ENCODE measurements at regions not wholly inside any gene's neighbourhood (a gene's known extent, or its start where the extent isn't known, plus 50 kb on each side); places are given as distances from the start of the nearest gene placed in this dataset.
"Not testable (repeated sequence)": the region's sequence is repeated elsewhere in the genome, so short reads cannot be mapped to it uniquely, and the experiment has no call there.

DNA sequence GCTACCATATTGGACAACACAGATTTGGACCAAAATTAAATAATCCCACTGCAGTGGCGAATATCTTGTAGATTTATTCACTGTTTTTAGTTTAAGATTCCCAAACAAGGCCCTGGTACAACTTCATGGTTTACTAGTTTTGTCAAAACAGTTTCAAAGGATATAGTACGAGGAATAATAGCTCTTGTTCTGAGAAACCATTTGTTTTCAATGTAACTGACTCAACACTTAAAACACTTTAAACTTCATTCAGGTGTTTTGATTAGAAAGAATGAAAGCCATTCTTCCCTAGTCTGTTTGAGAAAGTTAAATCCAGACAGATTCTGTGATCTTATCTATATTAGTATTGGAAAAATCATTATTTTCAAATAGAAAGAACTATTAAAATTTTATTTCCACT lies 276.4 kb upstream of the MKLN1 start:
- ATAC-seq (no peak), DNase-seq (no peak)
- Mint-ChIP-seq H3K27me3 (no peaks in the 10 kb centered on the region), H3K27ac (no peak overlapping the region), H3K4me3 (no peak overlapping the region), H3K9me3 (peaks cover 3 to 5% of the 10 kb centered on the region in 2 donors), H3K4me1 (peaks cover 69% of the 10 kb centered on the region)

DNA sequence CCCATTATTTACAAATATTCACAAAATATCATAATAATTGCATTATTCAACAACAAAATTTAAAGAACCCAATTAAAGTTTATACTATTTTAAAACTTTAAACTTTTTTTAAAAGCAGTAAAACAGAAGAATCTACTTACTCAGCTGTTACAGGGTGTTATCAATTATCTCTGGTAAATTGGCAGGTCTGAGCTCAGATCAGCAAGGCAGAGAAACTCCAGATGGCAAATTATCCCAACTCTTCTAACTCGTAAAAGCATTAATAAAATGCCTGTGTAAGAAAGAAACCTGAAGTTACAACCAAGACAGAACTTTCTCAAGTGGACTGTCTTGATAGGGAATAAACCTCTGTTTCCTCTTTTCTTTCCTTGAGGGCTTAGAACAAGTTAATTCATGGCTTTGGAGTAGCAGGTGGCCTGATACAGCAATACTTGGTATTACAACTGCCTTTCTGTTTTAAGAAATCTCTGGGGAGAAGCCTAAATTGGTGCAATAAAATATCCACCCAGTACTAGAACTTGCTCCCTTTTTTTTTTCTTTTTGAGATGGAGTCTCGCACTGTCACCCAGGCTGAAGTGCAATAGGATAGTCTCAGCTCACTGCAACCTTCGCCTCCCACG lies 275.3 kb upstream of the MKLN1 start:
- Mint-ChIP-seq H3K27ac (no peak overlapping the region), H3K9me3 (peaks cover 0 to 5% of the 10 kb centered on the region in 2 donors), H3K4me1 (peaks cover 70% of the 10 kb centered on the region), H3K27me3 (no peaks in the 10 kb centered on the region), H3K4me3 (no peak overlapping the region)
- ATAC-seq (no peak), DNase-seq (no peak)

DNA sequence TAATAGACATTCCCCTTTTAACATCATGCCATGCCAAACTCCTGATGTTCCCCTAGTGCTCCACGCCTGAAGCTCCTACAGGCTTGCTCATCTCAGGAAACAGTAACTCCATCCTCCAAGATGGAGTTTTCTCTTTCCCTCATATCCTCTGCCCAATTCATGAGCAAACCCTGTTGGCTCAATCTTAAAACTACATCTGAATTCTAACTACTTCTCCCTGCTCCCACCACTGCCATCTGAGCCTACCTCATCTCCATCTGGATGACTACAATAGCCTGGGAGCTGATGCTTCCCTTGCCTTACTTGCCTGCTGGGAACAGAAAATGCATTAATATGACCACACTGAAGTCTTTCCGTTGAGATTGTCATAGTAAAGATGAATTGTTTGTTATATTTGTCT lies 271.7 kb upstream of the MKLN1 start:
- Mint-ChIP-seq H3K27ac (peak overlapping the region; percentile 97 to 99), H3K4me1 (peaks cover 68% of the 10 kb centered on the region), H3K9me3 (no peaks in the 10 kb centered on the region), H3K4me3 (peak overlapping the region in 1 of 2 donors; percentile 50), H3K27me3 (no peaks in the 10 kb centered on the region)
- ATAC-seq: no peak
- DNase-seq: no peak

DNA sequence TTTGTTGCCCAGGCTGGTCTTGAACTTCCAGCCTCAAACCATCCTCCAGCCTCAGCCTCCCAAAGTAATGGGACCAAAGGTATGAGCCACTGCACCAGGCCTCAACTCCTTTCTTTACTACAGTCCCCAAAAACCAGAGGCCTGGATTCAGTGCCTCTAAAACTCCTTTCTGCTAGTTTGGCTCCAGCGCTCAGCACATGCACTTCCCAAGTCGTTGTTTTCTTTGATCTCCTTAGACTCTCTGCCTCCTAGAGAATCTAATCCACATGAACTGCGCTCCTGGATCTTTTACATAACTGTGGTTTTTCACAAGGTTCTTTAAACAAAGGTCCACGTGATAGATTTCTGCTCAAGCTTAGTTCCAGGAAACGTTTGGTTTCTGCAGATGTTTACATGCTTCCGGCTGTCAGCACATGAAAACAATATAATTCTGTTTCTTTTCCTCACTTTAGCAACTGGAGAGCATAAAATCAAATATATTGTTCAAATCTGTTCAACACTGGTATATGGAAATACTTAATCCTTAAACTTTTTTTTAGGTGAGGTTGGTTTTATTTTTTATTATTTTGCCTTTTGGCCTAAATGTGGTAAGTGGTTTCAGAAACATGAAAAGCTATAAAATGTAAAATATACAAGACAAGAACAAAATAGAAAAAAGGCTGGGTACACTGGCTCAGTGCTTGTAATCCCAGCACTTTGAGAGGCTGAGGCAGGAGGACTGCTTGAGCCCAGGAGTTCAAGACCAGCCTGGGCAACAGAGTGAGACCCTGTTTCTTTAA lies 270.5 kb upstream of the MKLN1 start:
- peaks cover 72% of the 10 kb centered on the region for H3K4me1 Mint-ChIP-seq
- H3K27me3 Mint-ChIP-seq: no peaks in the 10 kb centered on the region
- H3K27ac Mint-ChIP-seq: peak overlapping the region; percentile 97 to 99
- ATAC-seq (peak; percentile 55), DNase-seq (no peak)
- H3K9me3 Mint-ChIP-seq: no peaks in the 10 kb centered on the region
- peak overlapping the region; percentile 70 to 80 for H3K4me3 Mint-ChIP-seq

- Mint-ChIP-seq H3K27me3 (no peaks in the 10 kb centered on the region), H3K4me3 (peak overlapping the region; percentile 70 to 80), H3K9me3 (no peaks in the 10 kb centered on the region), H3K27ac (peak overlapping the region; percentile 97 to 99), H3K4me1 (peaks cover 72% of the 10 kb centered on the region)
- peak; percentile 38 to 54 for DNase-seq
- peak; percentile 97 for ATAC-seq
Measured at GRCh38 chr7:131057794-131058070, 269.9 kb upstream of the MKLN1 start.

DNA sequence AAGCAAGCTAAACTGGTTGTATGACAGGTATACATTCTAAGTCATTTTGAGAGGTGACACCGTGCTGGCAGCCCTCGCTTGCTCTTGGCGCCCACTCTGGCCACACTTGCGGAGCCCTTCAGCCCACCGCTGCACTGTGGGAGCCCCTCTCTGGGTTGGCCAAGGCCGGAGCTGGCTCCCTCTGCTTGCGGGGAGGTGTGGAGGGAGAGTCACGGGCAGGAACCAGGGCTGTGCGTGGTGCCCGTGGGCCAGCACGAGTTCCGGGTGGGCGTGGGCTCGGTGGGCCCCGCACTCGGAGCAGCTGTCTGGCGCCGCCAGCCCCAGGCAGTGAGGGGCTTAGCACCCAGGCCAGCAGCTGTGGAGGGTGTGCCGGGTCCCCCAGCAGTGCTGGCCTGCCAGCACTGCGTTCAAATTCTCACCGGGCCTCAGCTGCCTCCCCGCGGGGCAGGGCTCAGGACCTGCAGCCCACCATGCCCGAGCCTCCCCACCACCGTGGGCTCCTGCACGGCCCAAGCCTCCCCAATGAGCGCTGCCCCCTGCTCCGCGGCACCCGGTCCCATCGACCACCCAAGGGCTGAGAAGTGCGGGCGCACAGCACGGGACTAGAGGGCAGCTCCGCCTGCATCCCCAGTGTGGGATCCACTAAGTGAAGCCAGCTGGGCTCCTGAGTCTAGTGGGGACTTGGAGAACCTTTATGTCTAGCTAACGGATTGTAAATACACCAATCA lies 269.0 kb upstream of the MKLN1 start:
- DNase-seq, ATAC-seq, H3K27me3 Mint-ChIP-seq, H3K9me3 Mint-ChIP-seq: not testable (repeated sequence)
- peak overlapping the region; percentile 49 to 70 for H3K4me3 Mint-ChIP-seq
- H3K27ac Mint-ChIP-seq: peak overlapping the region in 1 of 2 donors; percentile 99
- H3K4me1 Mint-ChIP-seq: peaks cover 75% of the 10 kb centered on the region

- H3K27ac Mint-ChIP-seq: peak overlapping the region; percentile 50 to 90
- peak overlapping the region; percentile 21 to 55 for H3K4me3 Mint-ChIP-seq
- not testable (repeated sequence) for ATAC-seq
Measured at GRCh38 chr7:131059401-131059800, 268.3 kb upstream of the MKLN1 start.

DNA sequence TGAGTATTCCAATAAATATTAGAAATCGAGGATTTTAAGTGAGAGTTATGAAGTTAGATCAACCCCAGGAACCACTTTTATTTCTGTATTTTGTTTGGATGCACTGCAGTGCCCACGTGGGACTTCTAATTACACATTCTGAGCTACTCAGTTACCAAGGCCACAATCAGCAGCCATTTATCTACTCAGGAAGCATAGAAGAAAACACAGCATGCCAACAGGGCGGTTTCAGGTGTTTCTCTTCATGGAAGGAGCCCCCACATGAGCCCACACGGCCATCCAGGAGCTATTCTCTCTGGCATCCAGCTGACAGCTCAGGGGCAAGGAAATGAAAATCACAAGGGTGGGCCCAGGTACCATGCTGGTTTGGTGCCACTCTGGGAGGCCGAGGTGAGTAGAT lies 266.5 kb upstream of the MKLN1 start:
- no peaks in the 10 kb centered on the region for H3K27me3 Mint-ChIP-seq
- no peak overlapping the region for H3K4me3 Mint-ChIP-seq
- no peaks in the 10 kb centered on the region for H3K9me3 Mint-ChIP-seq
- H3K27ac Mint-ChIP-seq: peak overlapping the region in 1 of 2 donors; percentile 80
- no peak for ATAC-seq
- no peak for DNase-seq
- H3K4me1 Mint-ChIP-seq: peaks cover 66% of the 10 kb centered on the region

More at GRCh38 chr7:131059401-131059800, 268.3 kb upstream of the MKLN1 start:
- not testable (repeated sequence) for DNase-seq, H3K9me3 Mint-ChIP-seq, H3K27me3 Mint-ChIP-seq
- H3K4me1 Mint-ChIP-seq: peaks cover 75% of the 10 kb centered on the region

DNA sequence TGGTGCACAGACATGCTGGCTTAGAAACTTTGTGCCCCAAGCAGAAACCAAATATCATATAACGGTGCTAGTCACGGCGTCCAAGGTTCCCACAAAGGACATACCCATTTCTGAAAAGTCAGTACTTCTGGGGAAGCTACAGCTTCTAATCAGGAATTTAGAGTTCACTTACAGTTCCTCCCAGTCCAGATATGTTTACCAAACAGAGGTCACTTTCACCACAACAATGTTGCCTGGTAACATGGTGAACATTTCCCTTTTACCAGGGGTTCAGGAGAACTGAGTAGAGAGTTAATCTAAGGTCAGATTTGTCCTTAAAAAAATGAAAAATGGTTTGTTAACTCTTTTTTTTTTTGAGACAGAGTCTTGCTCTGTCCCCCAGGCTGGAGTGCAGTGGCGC lies 265.9 kb upstream of the MKLN1 start:
- H3K4me1 Mint-ChIP-seq: peaks cover 66% of the 10 kb centered on the region
- ATAC-seq: no peak
- H3K4me3 Mint-ChIP-seq: no peak overlapping the region
- H3K27me3 Mint-ChIP-seq: no peaks in the 10 kb centered on the region
- no peak for DNase-seq
- H3K27ac Mint-ChIP-seq: no peak overlapping the region
- no peaks in the 10 kb centered on the region for H3K9me3 Mint-ChIP-seq

GRCh38 chr7:131066635-131067034 lies 261.0 kb upstream of the MKLN1 start:
- H3K9me3 Mint-ChIP-seq: no peaks in the 10 kb centered on the region
- no peak for DNase-seq
- no peak overlapping the region for H3K27ac Mint-ChIP-seq
- H3K27me3 Mint-ChIP-seq: no peaks in the 10 kb centered on the region
- peaks cover 65% of the 10 kb centered on the region for H3K4me1 Mint-ChIP-seq
- H3K4me3 Mint-ChIP-seq: no peak overlapping the region
- ATAC-seq: no peak

DNA sequence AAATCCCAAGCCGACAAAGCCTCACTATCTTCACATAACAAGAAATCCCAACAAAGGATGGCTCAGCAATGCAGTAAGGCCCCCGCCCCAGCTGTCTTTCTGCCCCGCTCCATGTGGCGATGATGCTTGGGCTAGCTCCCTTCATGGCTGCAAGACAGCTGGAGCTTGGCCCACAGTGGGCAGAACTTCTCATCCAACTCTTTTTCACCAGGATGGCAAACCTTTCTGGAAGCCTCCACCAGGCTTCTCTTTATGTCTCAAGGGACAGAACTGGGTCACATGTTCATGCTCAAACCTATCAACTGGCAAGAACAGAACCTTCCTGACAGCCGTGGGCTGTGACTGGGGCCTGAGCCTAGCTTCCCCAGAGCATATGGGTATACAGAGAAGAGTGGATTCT lies 260.5 kb upstream of the MKLN1 start:
- Mint-ChIP-seq H3K4me1 (peaks cover 70% of the 10 kb centered on the region), H3K27ac (peak overlapping the region in 1 of 2 donors; percentile 42)
- no peak for ATAC-seq

GRCh38 chr7:131068604-131069021 lies 259.1 kb upstream of the MKLN1 start:
- DNase-seq (no peak), ATAC-seq (no peak)
- no peak overlapping the region for H3K4me3 Mint-ChIP-seq

More for the DNA sequence above, 260.5 kb upstream of the MKLN1 start:
- Mint-ChIP-seq H3K4me3 (no peak overlapping the region), H3K27me3 (no peaks in the 10 kb centered on the region), H3K9me3 (no peaks in the 10 kb centered on the region)
- no peak for DNase-seq

DNA sequence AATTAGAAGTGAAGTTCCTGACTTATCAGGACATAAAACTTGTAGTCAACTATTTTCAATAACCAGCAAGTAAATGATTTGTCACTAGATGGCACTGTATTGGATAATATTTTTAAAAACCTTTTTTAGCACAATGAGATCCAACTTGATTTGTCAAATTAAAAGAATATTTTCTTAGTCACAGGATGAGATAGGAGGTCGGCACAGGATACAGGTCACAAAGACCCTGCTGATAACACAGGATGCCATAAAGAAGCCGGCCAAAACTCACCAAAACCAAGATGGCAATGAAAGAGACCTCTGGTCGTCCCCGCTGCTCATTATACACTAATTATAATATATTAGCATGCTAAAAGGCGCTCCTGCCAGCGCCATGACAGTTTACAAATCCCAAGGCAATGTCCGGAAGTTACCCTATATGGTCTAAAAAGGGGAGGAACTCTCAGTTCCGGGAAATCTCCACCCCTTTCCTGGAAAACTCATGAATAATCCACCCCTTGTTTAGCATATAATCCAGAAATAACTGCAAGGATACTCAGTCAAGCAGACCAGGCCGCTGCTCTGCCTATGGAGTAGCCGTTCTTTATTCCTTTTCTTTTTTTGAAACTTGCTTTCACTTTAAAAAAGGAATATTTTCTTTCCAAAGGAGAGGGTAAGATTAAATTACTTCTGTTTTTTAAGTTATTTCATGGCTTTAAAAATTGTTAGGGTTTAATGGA lies 255.7 kb upstream of the MKLN1 start:
- DNase-seq (peak in 1 of 2 donors; percentile 39), ATAC-seq (peak; percentile 4)
- peak overlapping the region; percentile 59 to 65 for H3K27ac Mint-ChIP-seq
- peaks cover 87% of the 10 kb centered on the region for H3K4me1 Mint-ChIP-seq
- H3K9me3 Mint-ChIP-seq: no peaks in the 10 kb centered on the region
- H3K27me3 Mint-ChIP-seq: no peaks in the 10 kb centered on the region
- H3K4me3 Mint-ChIP-seq: peak overlapping the region in 1 of 2 donors; percentile 13

More at GRCh38 chr7:131068604-131069021, 259.1 kb upstream of the MKLN1 start:
- Mint-ChIP-seq H3K4me1 (peaks cover 80% of the 10 kb centered on the region), H3K27me3 (no peaks in the 10 kb centered on the region), H3K9me3 (no peaks in the 10 kb centered on the region), H3K27ac (no peak overlapping the region)

- peaks cover 81% of the 10 kb centered on the region for H3K4me1 Mint-ChIP-seq
- no peak for DNase-seq
- H3K4me3 Mint-ChIP-seq: peak overlapping the region in 1 of 2 donors; percentile 13
- no peaks in the 10 kb centered on the region for H3K27me3 Mint-ChIP-seq
- no peak for ATAC-seq
- peak overlapping the region in 1 of 2 donors; percentile 65 for H3K27ac Mint-ChIP-seq
- no peaks in the 10 kb centered on the region for H3K9me3 Mint-ChIP-seq
Measured at GRCh38 chr7:131072505-131073091, 255.1 kb upstream of the MKLN1 start.

DNA sequence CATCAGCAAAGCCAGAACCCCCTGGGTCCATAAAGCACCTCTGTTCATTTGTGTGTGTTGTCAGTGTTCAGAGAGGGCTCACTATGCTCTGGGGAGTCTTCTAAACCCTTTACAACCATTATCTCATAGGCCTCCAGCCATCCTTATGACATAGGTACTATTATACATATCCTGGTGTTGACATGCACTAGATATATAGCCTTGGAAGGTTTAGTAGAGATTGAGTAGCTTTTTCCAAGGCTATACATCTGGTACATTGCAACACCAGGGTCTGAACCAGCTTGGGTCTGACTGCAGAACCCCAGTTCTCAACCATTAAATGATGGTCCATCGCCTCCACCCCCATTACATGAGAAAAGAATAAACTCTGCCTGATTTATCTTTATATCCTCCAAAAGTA lies 253.6 kb upstream of the MKLN1 start:
- Mint-ChIP-seq H3K27me3 (no peaks in the 10 kb centered on the region), H3K4me1 (peaks cover 67% of the 10 kb centered on the region), H3K4me3 (no peak overlapping the region), H3K27ac (peak overlapping the region; percentile 20 to 62), H3K9me3 (no peaks in the 10 kb centered on the region)
- DNase-seq (no peak), ATAC-seq (no peak)
